HepG2 (cell line): ENCODE measurements at regions not wholly inside any gene's neighbourhood (a gene's known extent, or its start where the extent isn't known, plus 50 kb on each side); places are given as distances from the start of the nearest gene placed in this dataset.

Source experiments
- ATAC-seq: fragments of 200-7000 bp; cut with Tn5 transposase; 3 replicates; pipeline ENCODE4 v1.9.1; 2020; ENCODE audit warnings: mild to moderate bottlenecking, moderate library complexity
- BruUV-seq: library from RNA; stranded (reverse); fragments of 400-500 nt; replicated peaks from 2 replicates; lab custom pipeline; 2021; lab: Mats Ljungman, UMichigan
- CTCF ChIA-PET: fragments of 300-600 bp; formaldehyde crosslinking; extraction: SDS; loops from one replicate; lab custom pipeline; 2021; ENCODE audit warnings: low total read pairs, inconsistent platforms, low intra/inter-chr PET ratio; lab: Yijun Ruan, JAX
- POLR2A ChIA-PET: fragments of 350-600 bp; sonication (Branson Sonifier 250); formaldehyde crosslinking; loops from one replicate; lab custom pipeline; 2020; ENCODE audit warnings: antibody characterized with exemption, inconsistent platforms; lab: Yijun Ruan, JAX
- DNase-seq: peaks from one replicate; pipeline ENCODE4 v3.0.0-alpha.2; 2015; ENCODE audit warnings: low spot score
- FAIRE-seq: peaks from 3 replicates; lab custom pipeline; 2011; peaks lifted over from hg19 to GRCh38; lab: Jason Lieb, UNC
- H2AFZ ChIP-seq: one replicate; pipeline ENCODE4 v1.6.1; 2011; ENCODE audit warnings: low read length, inconsistent platforms
- H3K27ac ChIP-seq: fragments of 300-600 bp; 3 replicates; pipeline ENCODE4 v1.8.0; 2011; ENCODE audit warnings: mixed run types, mild to moderate bottlenecking, mixed read lengths, low read length, inconsistent platforms; ENCODE audit not compliant: insufficient read depth; ENCODE audit errors: extremely low read length
- H3K27me3 ChIP-seq, 2 experiments: fragments of 200-600 bp in 1 of 2; 2 replicates in 1 of 2; 3 replicates in 1 of 2; pipeline versions ENCODE4 v1.6.0 to v1.8.0; 2011; ENCODE audit warnings: low read length in 2 of 2, mild to moderate bottlenecking in 2 of 2, moderate library complexity in 2 of 2, inconsistent platforms in 1 of 2; ENCODE audit not compliant: insufficient read depth in 2 of 2, control insufficient read depth in 1 of 2
- H3K36me3 ChIP-seq, 2 experiments: fragments of 200-600 bp in 1 of 2; replicated peaks in 1 of 2; 2 replicates in 1 of 2; 3 replicates in 1 of 2; pipeline versions ENCODE4 v1.5.1 to v1.8.0; 2011; ENCODE audit warnings: low read length in 2 of 2, inconsistent platforms in 1 of 2; ENCODE audit not compliant: insufficient read depth in 2 of 2, control insufficient read depth in 1 of 2
- H3K4me1 ChIP-seq: 2 replicates; pipeline ENCODE4 v1.5.1; 2012; ENCODE audit warnings: low read length, inconsistent platforms; ENCODE audit not compliant: insufficient read depth
- H3K4me2 ChIP-seq: 2 replicates; pipeline ENCODE4 v1.6.0; 2011; ENCODE audit warnings: low read depth, low read length, inconsistent platforms
- H3K4me3 ChIP-seq, 3 experiments: fragments of 200-600 bp in 1 of 3; sonication (generic), shearing (Covaris generic) in 1 of 3; replicated peaks in 1 of 3; 2 replicates each; pipeline ENCODE4 v1.5.1; 2011 to 2016; ENCODE audit warnings: low read length in 3 of 3, inconsistent platforms in 2 of 3, low read depth in 2 of 3, mild to moderate bottlenecking in 2 of 3, control low read depth in 1 of 3, mixed read lengths in 1 of 3; ENCODE audit not compliant: insufficient read depth in 1 of 3
- H3K79me2 ChIP-seq: one replicate; pipeline ENCODE4 v1.6.1; 2011; ENCODE audit warnings: low read length, inconsistent platforms; ENCODE audit not compliant: insufficient read depth
- H3K9ac ChIP-seq: 2 replicates; pipeline ENCODE4 v1.6.0; 2011; ENCODE audit warnings: mild to moderate bottlenecking, low read depth, low read length, inconsistent platforms; ENCODE audit not compliant: insufficient read depth
- H3K9me3 ChIP-seq: 2 replicates; pipeline ENCODE4 v1.5.1; 2012; ENCODE audit warnings: mild to moderate bottlenecking, low read length
- H4K20me1 ChIP-seq: 2 replicates; pipeline ENCODE4 v1.6.0; 2011; ENCODE audit warnings: inconsistent platforms, mild to moderate bottlenecking, low read length, moderate library complexity; ENCODE audit not compliant: insufficient read depth
- POGZ ChIP-seq: sonication (generic); formaldehyde crosslinking; IDR thresholded peaks from 2 replicates; pipeline ENCODE4 v1.4.0; 2020; ENCODE audit warnings: mild to moderate bottlenecking, missing genetic modification reagents
- RORA ChIP-seq: sonication (generic); formaldehyde crosslinking; IDR thresholded peaks from 2 replicates; pipeline ENCODE4 v1.5.0; 2020; ENCODE audit warnings: mild to moderate bottlenecking, missing genetic modification reagents, moderate library complexity
- SP140L ChIP-seq: sonication (generic); formaldehyde crosslinking; IDR thresholded peaks from 2 replicates; pipeline ENCODE4 v1.4.0; 2020; ENCODE audit warnings: missing genetic modification reagents, borderline replicate concordance
- ZFY ChIP-seq: sonication (generic); formaldehyde crosslinking; IDR thresholded peaks from 2 replicates; pipeline ENCODE4 v1.4.0; 2020; ENCODE audit warnings: missing genetic modification reagents
- ZNF569 ChIP-seq: sonication (generic); formaldehyde crosslinking; IDR thresholded peaks from 2 replicates; pipeline ENCODE4 v1.5.0; 2020; ENCODE audit warnings: mild to moderate bottlenecking, missing genetic modification reagents, moderate library complexity, borderline replicate concordance
- ZNF709 ChIP-seq: sonication (generic); formaldehyde crosslinking; IDR thresholded peaks from 2 replicates; pipeline ENCODE4 v1.5.0; 2020; ENCODE audit warnings: mild to moderate bottlenecking, missing genetic modification reagents
- ZNF777 ChIP-seq: sonication (generic); formaldehyde crosslinking; IDR thresholded peaks from 2 replicates; pipeline ENCODE4 v1.4.0; 2020; ENCODE audit warnings: missing genetic modification reagents
- ZNF780A ChIP-seq: sonication (generic); formaldehyde crosslinking; IDR thresholded peaks from 2 replicates; pipeline ENCODE4 v1.8.0; 2022; ENCODE audit warnings: mild to moderate bottlenecking, missing genetic modification reagents, moderate library complexity
- WGBS: methylation state at CpG from one replicate; pipeline ENCODE4 v1.1.6; 2017; ENCODE audit warnings: low lambda C conversion rate; 5-methylcytosine and 5-hydroxymethylcytosine counted together
- in situ Hi-C: cut with HindIII; loops from 2 replicates; pipeline ENCODE4 v1.10.0; 2017; ENCODE audit warnings: low pct_unique_long_range_greater_than_20kb; ENCODE audit not compliant: extremely low pct_ligation_motif_present
- intact Hi-C: fragments of 100-400 bp; cut with micrococcal nuclease; formaldehyde crosslinking; loops from one replicate; pipeline ENCODE4 v1.10.0; 2022; ENCODE audit not compliant: unreplicated experiment
- TF ChIP-seq, protein P1 (sequence below): IDR thresholded peaks from 2 replicates; pipeline ENCODE4 v1.6.1; 2016; ENCODE audit warnings: missing compliant biosample characterization, missing genetic modification reagents, borderline replicate concordance
- TF ChIP-seq, protein P2 (sequence below): sonication (generic); formaldehyde crosslinking; IDR thresholded peaks from 2 replicates; pipeline ENCODE4 v1.8.1; 2023; ENCODE audit warnings: mild to moderate bottlenecking, inconsistent platforms, moderate library complexity, missing genetic modification reagents, borderline replicate concordance
- TF ChIP-seq, protein P3 (sequence below): sonication (generic); formaldehyde crosslinking; IDR thresholded peaks from 2 replicates; pipeline ENCODE4 v1.5.1; 2020; ENCODE audit warnings: mild to moderate bottlenecking, missing genetic modification reagents, borderline replicate concordance

DNA sequence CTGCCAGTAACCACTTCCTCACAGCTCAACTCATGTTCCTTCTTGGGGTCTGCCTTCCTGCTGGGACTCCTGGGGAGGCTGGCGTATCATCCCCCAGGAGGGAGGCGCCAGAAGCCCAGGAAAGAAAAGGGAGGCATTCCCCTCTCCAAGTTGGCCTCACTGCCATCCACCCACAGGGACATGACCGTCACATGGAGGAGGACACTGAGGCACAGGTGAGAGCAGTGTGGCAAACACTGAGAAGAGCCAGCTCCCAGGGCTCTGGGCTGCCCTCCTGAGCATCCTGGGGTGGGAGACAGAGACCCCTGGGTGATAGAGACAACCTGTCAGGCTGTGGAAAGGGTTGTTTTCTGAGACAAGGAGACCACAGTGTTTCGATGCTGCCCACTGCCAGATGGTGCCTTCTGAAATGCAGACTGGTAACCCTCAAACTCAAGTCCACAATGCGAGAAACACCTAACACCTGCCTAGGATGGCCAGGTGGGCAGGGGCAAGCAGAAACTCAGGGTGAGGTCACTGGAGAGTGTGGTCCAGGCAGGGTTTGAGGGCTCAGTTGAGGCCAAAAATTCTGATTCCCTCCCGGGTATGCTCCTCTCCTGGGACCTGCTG, 1722.1 kb downstream of the TP53TG3F start:
- in situ Hi-C loops, result no loop called here

More for the DNA sequence above, 1722.1 kb downstream of the TP53TG3F start:
- no peak overlapping the region for H3K9ac ChIP-seq
- no peak overlapping the region for H3K4me2 ChIP-seq
- ChIA-PET POLR2A (no interaction called here), CTCF (no interaction called here)
- no TSS peak for BruUV-seq
- H2AFZ ChIP-seq, result no peak overlapping the region
- no peaks in the 10 kb centered on the region for H3K36me3 ChIP-seq
- FAIRE-seq, result no peak
- H3K27me3 ChIP-seq, result no peaks in the 10 kb centered on the region
- no peaks in the 10 kb centered on the region for H4K20me1 ChIP-seq
- H3K9me3 ChIP-seq, result peaks cover 79% of the 10 kb centered on the region
- no peak overlapping the region for H3K27ac ChIP-seq
- no peak for ATAC-seq
- no peak for DNase-seq
- no peak overlapping the region for H3K4me3 ChIP-seq
- TF ChIP-seq POGZ (CRISPR knock-in tag) (no peak), RORA (no peak), ZNF777 (CRISPR knock-in tag) (no peak), ZFY (CRISPR knock-in tag) (no peak), ZNF709 (CRISPR knock-in tag) (no peak), ZNF569 (CRISPR knock-in tag) (no peak), ZNF780A (CRISPR knock-in tag) (no peak), SP140L (CRISPR knock-in tag) (no peak)
- TF ChIP-seq, protein P1, sequence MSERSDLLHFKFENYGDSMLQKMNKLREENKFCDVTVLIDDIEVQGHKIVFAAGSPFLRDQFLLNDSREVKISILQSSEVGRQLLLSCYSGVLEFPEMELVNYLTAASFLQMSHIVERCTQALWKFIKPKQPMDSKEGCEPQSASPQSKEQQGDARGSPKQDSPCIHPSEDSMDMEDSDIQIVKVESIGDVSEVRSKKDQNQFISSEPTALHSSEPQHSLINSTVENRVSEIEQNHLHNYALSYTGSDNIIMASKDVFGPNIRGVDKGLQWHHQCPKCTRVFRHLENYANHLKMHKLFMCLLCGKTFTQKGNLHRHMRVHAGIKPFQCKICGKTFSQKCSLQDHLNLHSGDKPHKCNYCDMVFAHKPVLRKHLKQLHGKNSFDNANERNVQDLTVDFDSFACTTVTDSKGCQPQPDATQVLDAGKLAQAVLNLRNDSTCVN (CRISPR knock-in tag), result no peak
- TF ChIP-seq, protein P2, sequence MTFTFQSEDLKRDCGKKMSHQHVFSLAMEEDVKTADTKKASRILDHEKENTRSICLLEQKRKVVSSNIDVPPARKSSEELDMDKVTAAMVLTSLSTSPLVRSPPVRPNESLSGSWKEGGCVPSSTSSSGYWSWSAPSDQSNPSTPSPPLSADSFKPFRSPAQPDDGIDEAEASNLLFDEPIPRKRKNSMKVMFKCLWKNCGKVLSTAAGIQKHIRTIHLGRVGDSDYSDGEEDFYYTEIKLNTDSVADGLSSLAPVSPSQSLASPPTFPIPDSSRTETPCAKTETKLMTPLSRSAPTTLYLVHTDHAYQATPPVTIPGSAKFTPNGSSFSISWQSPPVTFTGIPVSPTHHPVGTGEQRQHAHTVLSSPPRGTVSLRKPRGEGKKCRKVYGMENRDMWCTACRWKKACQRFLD (CRISPR knock-in tag), result no peak
- TF ChIP-seq, protein P3, sequence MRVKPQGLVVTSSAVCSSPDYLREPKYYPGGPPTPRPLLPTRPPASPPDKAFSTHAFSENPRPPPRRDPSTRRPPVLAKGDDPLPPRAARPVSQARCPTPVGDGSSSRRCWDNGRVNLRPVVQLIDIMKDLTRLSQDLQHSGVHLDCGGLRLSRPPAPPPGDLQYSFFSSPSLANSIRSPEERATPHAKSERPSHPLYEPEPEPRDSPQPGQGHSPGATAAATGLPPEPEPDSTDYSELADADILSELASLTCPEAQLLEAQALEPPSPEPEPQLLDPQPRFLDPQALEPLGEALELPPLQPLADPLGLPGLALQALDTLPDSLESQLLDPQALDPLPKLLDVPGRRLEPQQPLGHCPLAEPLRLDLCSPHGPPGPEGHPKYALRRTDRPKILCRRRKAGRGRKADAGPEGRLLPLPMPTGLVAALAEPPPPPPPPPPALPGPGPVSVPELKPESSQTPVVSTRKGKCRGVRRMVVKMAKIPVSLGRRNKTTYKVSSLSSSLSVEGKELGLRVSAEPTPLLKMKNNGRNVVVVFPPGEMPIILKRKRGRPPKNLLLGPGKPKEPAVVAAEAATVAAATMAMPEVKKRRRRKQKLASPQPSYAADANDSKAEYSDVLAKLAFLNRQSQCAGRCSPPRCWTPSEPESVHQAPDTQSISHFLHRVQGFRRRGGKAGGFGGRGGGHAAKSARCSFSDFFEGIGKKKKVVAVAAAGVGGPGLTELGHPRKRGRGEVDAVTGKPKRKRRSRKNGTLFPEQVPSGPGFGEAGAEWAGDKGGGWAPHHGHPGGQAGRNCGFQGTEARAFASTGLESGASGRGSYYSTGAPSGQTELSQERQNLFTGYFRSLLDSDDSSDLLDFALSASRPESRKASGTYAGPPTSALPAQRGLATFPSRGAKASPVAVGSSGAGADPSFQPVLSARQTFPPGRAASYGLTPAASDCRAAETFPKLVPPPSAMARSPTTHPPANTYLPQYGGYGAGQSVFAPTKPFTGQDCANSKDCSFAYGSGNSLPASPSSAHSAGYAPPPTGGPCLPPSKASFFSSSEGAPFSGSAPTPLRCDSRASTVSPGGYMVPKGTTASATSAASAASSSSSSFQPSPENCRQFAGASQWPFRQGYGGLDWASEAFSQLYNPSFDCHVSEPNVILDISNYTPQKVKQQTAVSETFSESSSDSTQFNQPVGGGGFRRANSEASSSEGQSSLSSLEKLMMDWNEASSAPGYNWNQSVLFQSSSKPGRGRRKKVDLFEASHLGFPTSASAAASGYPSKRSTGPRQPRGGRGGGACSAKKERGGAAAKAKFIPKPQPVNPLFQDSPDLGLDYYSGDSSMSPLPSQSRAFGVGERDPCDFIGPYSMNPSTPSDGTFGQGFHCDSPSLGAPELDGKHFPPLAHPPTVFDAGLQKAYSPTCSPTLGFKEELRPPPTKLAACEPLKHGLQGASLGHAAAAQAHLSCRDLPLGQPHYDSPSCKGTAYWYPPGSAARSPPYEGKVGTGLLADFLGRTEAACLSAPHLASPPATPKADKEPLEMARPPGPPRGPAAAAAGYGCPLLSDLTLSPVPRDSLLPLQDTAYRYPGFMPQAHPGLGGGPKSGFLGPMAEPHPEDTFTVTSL (CRISPR knock-in tag), result no peak
- 0% methylated on average over 3 of the region's 6 CpGs for WGBS
- H3K79me2 ChIP-seq, result no peaks in the 10 kb centered on the region
- intact Hi-C loops, result no loop called here
- no peaks in the 10 kb centered on the region for H3K4me1 ChIP-seq
